ENCODE measurements at regions not wholly inside any gene's neighbourhood (a gene's known extent, or its start where the extent isn't known, plus 50 kb on each side); places are given as distances from the start of the nearest gene placed in this dataset.
A peak's percentile ranks its signal among the peaks of the same experiment; 100 is the strongest.

GRCh38 chr4:98749206-98749605 is 90.8 kb upstream of the TSPAN5 start:
- no TSS peak for BruUV-seq (replicated peaks)
- peak; percentile 96 for DNase-seq (ENCODE audit: low spot score)
- intact Hi-C loops (cut with micrococcal nuclease; ENCODE audit: unreplicated experiment), result loop anchor here (5.0 to 10.0 kb wide), 5 partner anchors 78 to 306 kb away; partner anchors contain the start of gene EIF4E
- Histone ChIP-seq H3K9me3 (ENCODE audit: low read depth, low read length, poor library complexity, severe bottlenecking) (no peaks in the 10 kb centered on the region), H3K36me3 (ENCODE audit: insufficient read depth, low read length, poor library complexity, severe bottlenecking) (no peaks in the 10 kb centered on the region), H3K4me1 (ENCODE audit: insufficient read depth, low read length, poor library complexity, severe bottlenecking) (peaks cover 46% of the 10 kb centered on the region), H3K4me3 (ENCODE audit: low read depth, low read length, poor library complexity, severe bottlenecking) (no peak overlapping the region), H3K27ac (ENCODE audit: low read depth, low read length, poor library complexity, severe bottlenecking) (peak overlapping the region; percentile 84), H3K27me3 (replicated peaks; ENCODE audit: insufficient read depth, low read depth, low read length, poor library complexity) (no peaks in the 10 kb centered on the region)
- CTCF ChIA-PET, result no interaction called here
- POLR2A ChIA-PET (ENCODE audit: low non-redundant PET), result interaction anchor here (0.5 kb wide), 1 partner anchor 103 kb away, joined by 4 read pairs; no protein-coding TSS in a partner anchor
- TF ChIP-seq CTCF (conservative IDR thresholded peaks at IDR 0.05; ENCODE audit: low read depth, low read length) (no peak), EZH2 (IDR thresholded peaks at IDR 0.05; ENCODE audit: borderline replicate concordance, low read depth, low read length, poor library complexity, severe bottlenecking) (no peak)

GRCh38 chr4:98748609-98749008 is 90.2 kb upstream of the TSPAN5 start:
- DNase-seq (ENCODE audit: low spot score), result no peak
- Histone ChIP-seq H3K36me3 (ENCODE audit: insufficient read depth, low read length, poor library complexity, severe bottlenecking) (no peaks in the 10 kb centered on the region), H3K9me3 (ENCODE audit: low read depth, low read length, poor library complexity, severe bottlenecking) (no peaks in the 10 kb centered on the region), H3K27me3 (replicated peaks; ENCODE audit: insufficient read depth, low read depth, low read length, poor library complexity) (no peaks in the 10 kb centered on the region), H3K4me1 (ENCODE audit: insufficient read depth, low read length, poor library complexity, severe bottlenecking) (peaks cover 46% of the 10 kb centered on the region), H3K27ac (ENCODE audit: low read depth, low read length, poor library complexity, severe bottlenecking) (peak overlapping the region; percentile 84), H3K4me3 (ENCODE audit: low read depth, low read length, poor library complexity, severe bottlenecking) (no peak overlapping the region)
- BruUV-seq (replicated peaks), result no TSS peak
- TF ChIP-seq EZH2 (IDR thresholded peaks at IDR 0.05; ENCODE audit: borderline replicate concordance, low read depth, low read length, poor library complexity, severe bottlenecking), result no peak
- TF ChIP-seq CTCF (conservative IDR thresholded peaks at IDR 0.05; ENCODE audit: low read depth, low read length), result peak; percentile 24; the same call in 1 of the 2 replicates
- intact Hi-C loops (cut with micrococcal nuclease; ENCODE audit: unreplicated experiment), result loop anchor here (5.0 to 10.0 kb wide), 5 partner anchors 79 to 306 kb away; partner anchors contain the start of gene EIF4E
- ChIA-PET POLR2A (ENCODE audit: low non-redundant PET) (no interaction called here), CTCF (no interaction called here)

- Histone ChIP-seq H3K27ac (ENCODE audit: low read depth, low read length, poor library complexity, severe bottlenecking) (peak overlapping the region; percentile 84), H3K9me3 (ENCODE audit: low read depth, low read length, poor library complexity, severe bottlenecking) (no peaks in the 10 kb centered on the region), H3K4me3 (ENCODE audit: low read depth, low read length, poor library complexity, severe bottlenecking) (no peak overlapping the region), H3K36me3 (ENCODE audit: insufficient read depth, low read length, poor library complexity, severe bottlenecking) (no peaks in the 10 kb centered on the region), H3K4me1 (ENCODE audit: insufficient read depth, low read length, poor library complexity, severe bottlenecking) (peaks cover 46% of the 10 kb centered on the region), H3K27me3 (replicated peaks; ENCODE audit: insufficient read depth, low read depth, low read length, poor library complexity) (no peaks in the 10 kb centered on the region)
- intact Hi-C loops (cut with micrococcal nuclease; ENCODE audit: unreplicated experiment), result loop anchor here (5.0 to 10.0 kb wide), 5 partner anchors 80 to 307 kb away; partner anchors contain the start of gene EIF4E
- CTCF ChIA-PET, result interaction anchor here (0.6 kb wide), 1 partner anchor 91 kb away, joined by 3 read pairs; no protein-coding TSS in a partner anchor
- DNase-seq (ENCODE audit: low spot score), result peak; percentile 86
- POLR2A ChIA-PET (ENCODE audit: low non-redundant PET), result no interaction called here
- no peak for TF ChIP-seq CTCF (conservative IDR thresholded peaks at IDR 0.05; ENCODE audit: low read depth, low read length)
- no peak for TF ChIP-seq EZH2 (IDR thresholded peaks at IDR 0.05; ENCODE audit: borderline replicate concordance, low read depth, low read length, poor library complexity, severe bottlenecking)
- BruUV-seq (replicated peaks), result no TSS peak
Measured at GRCh38 chr4:98747393-98748091, 89.1 kb upstream of the TSPAN5 start.

Measured in A673 (cell line).